HG03095 (cell line): ENCODE measurements at regions not wholly inside any gene's neighbourhood (a gene's known extent, or its start where the extent isn't known, plus 50 kb on each side); places are given as distances from the start of the nearest gene placed in this dataset.

ENCODE experiments used
- ATAC-seq: cut with Tn5 transposase; IDR thresholded peaks from one replicate; pipeline ENCODE4 v1.9.1; 2021; ENCODE audit warnings: moderate library complexity; ENCODE audit not compliant: unreplicated experiment

GRCh38 chr3:55413236-55413635 is 73.9 kb downstream of the WNT5A start:
- no peak for ATAC-seq

GRCh38 chr3:55412545-55412944 is 74.6 kb downstream of the WNT5A start:
- ATAC-seq, result no peak

DNA sequence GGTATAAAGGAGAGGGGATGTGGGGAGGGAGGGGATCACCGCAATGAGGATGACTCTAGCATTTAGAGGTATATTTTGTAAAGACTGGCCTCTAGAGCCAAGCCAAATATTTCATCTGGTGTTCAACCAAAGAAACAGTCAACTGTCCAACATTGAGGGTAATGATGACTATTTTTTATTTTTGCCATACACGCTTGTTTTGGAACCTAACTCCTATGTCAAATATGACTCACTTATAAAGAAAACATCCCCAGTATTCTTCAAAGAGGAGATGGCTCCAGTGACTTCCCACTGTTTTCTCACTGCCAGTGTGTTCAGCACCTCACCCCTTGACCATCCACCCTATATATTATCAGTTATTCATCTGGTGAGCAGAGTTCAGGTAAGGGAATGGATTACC is 77.3 kb downstream of the WNT5A start:
- ATAC-seq, result no peak

DNA sequence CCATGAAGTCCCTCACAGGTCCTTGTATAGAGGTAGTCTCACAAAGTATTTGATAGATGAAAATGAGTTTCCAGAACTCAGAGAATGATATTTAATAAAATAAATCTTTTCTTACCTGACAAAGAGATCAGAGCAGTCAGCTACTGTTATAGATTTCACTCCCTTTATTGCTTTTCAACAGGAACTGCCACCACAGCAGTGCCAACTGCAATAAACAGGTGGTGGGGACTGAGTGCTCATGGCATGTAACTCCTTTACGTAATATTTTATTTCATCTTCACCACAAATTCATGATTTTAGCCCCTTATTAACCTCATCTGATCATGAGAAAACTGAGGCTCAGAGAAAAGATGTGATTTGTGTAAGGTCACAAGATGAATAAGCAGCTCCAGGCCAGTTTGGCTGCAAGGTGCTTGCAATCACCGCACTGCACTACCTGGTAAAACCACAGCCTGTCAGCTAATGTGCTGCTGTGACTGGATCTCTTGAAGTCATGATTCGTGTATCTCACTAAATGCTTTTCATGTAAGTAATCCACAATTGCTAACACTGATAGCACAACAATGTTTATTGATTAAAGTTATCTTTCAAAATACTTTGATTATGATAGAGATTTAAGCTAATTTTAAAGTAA is 78.8 kb downstream of the WNT5A start:
- ATAC-seq, result no peak

DNA sequence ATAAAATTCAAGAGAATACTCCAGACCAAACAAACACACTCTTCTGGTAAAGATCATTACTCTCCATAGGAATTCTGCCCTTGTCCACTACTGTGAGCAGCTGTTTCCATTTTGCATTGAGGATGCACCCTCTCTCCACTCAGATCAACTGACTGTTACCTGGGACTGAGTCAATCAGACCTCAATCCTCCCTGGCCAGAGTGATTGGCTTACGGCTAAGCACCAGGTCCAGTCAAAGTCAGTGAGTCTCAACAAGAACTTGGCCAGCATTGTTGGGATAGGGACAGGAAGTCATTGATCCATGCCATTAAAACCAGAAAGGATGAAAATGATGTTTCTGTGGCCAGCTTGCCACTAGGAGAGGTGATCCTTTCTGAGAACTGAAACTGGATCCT is 79.7 kb downstream of the WNT5A start:
- ATAC-seq, result no peak

GRCh38 chr3:55406696-55407425 is 80.2 kb downstream of the WNT5A start:
- no peak for ATAC-seq

DNA sequence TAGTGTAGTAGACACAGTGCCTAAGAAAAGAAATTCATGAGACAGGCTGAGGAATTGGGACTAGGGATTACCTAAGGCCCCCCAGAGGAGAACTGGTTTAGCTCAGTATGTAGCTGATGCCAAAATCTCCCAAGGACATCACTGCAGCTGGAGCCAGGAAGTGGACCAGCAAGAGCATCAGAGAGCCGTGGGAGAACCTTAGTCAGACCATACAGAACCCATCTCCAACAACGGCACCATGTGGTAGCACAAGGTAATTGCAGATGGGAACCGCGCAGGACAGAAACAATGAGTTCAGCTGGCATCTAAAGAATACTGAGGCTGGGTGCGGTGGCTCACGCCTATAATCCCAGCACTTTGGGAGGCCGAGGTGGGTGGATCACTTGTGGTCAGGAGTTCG is 81.7 kb downstream of the WNT5A start:
- ATAC-seq, result no peak

GRCh38 chr3:55402886-55403609 is 84.1 kb downstream of the WNT5A start:
- no peak for ATAC-seq

DNA sequence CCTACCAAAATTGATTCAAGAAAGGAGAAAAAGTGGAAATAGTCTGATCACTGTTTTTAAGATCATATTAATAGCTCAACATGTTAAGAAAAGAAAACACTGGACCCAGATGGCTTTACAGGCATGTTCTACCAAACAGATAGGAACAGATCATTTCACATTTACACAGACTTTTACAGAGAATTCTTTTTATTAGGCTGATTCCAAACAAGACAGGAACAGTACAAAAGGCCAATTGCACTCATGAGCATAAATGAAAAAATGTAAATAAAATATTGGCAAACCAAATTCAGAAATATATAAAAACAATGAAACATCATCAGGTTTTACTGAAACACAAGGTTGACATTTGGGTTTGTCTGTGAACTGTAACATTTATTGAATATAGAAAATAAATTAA is 106.5 kb downstream of the WNT5A start:
- no peak for ATAC-seq

- ATAC-seq, result no peak
Observed at GRCh38 chr3:55376753-55377347, 110.3 kb downstream of the WNT5A start.

GRCh38 chr3:55373423-55373822 is 113.7 kb downstream of the WNT5A start:
- ATAC-seq, result no peak

DNA sequence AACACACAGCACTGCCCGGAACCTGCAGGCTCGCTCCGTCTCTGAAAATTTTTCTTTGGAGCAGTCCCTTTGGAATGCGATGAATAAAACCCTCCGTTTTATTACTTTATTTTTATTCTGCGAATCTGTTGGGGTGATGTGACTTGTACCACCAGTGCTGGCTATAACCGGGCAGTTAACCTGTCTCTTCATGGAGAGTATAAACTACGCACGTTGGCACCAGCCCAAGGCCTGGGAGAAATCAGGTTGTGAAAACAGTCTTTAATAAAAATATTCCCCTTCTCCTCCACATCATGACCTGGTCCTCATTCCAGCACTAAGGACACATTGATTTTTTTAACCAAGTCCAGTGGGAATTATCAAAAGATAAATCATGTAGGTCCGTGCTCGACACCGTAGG is 116.8 kb downstream of the WNT5A start:
- ATAC-seq, result no peak

DNA sequence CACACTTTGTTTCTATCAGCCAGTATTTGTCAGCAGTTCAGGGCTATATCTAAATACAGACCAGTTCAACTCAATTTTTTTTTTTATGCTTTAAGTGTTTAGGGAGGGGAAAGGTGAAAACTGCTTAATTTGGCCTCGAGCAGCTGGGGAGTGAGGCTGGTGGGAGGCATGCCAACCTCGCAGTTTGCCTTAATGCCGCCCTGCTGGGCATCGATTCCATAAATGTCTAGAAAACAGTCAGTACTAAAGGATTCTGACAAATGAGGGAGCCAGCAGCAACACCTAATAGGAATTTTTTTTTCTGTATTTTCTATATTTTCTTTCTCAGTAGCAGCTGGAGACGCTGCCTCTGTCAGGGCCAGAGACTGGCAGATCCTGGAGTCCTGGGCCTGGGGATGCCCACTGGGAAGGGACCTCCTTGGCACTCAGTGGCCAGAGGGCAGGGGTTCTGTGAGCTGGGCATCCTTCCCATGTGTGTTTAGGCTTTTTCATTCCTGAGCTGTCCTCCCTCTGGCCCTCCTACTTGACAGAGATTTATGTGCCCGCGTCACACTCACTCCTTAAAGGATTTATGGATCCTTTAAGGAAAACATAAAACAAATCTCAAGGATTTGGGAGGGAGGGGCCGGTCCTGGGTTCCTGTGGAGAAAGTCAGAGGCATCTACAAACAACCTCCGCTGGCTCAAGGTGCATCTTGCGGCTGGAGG is 117.8 kb downstream of the WNT5A start:
- ATAC-seq, result no peak

GRCh38 chr3:55368366-55368765 is 118.7 kb downstream of the WNT5A start:
- ATAC-seq, result no peak

- ATAC-seq, result no peak
Observed at GRCh38 chr3:55367384-55367783, 119.7 kb downstream of the WNT5A start.

DNA sequence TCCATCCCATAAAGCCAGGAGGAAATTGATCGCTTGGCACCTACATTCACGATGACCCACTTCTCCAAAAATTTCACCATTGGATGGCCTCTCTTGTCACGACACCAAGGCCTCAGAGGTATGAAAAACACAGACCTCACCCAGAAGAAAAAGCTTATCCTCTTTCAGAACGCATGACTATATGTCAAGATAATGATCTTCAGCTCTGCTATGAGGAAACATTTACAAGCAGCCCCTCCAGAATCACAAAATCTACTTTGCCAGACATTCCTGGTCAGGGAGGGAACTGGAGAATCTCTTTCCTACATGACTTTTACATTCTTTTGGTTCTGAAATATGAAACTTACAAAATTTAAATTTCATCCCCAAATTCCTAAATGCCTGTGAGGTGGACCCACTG is 122.7 kb downstream of the WNT5A start:
- no peak for ATAC-seq

GRCh38 chr3:55362210-55362960 is 124.7 kb downstream of the WNT5A start:
- no peak for ATAC-seq

GRCh38 chr3:55357796-55358195 is 129.3 kb downstream of the WNT5A start:
- ATAC-seq, result no peak

- ATAC-seq, result no peak
Observed at GRCh38 chr3:55352668-55353067, 134.4 kb downstream of the WNT5A start.

DNA sequence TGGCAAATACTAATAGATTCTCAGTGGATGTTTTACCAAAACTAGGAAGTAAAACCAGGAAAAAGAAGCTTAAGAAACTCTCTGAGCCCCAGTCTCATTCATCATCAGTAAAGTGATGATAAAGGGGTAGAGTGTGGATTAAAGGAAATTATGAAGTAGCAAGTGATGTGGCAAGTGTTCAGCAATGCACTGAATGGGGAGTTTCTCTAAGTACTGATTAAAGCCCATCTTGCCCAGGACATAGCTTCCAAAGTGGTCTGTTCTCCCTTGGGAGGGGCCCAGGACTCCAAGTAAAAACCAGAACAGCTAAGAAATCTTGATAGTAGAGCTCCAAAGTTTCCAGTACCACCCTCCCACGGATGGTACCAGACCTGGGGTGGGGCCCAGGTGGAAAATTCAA is 137.3 kb downstream of the WNT5A start:
- no peak for ATAC-seq
